ENCODE measurements at regions not wholly inside any gene's neighbourhood (a gene's known extent, or its start where the extent isn't known, plus 50 kb on each side); places are given as distances from the start of the nearest gene placed in this dataset.
"Not testable (repeated sequence)": the region's sequence is repeated elsewhere in the genome, so short reads cannot be mapped to it uniquely, and the experiment has no call there.

GRCh38 chr12:74254784-74255183, 282.9 kb upstream of the ATXN7L3B start:
- Histone ChIP-seq H3K9ac (ENCODE audit: low read depth in 1 of 2, low read length in 2 of 2) (no peak overlapping the region), H3K27me3 (ENCODE audit: control insufficient read depth in 4 of 4, insufficient read depth in 4 of 4, low read length in 3 of 4) (no peaks in the 10 kb centered on the region), H3K4me3 (ENCODE audit: low read depth in 1 of 3, low read length in 3 of 3) (no peak overlapping the region), H3K27ac (ENCODE audit: low read depth in 1 of 2, low read length in 2 of 2) (no peak overlapping the region), H3K36me3 (ENCODE audit: control insufficient read depth in 4 of 4, insufficient read depth in 3 of 4, low read depth in 1 of 4, low read length in 3 of 4) (no peaks in the 10 kb centered on the region), H3K4me1 (ENCODE audit: control insufficient read depth in 4 of 4, insufficient read depth in 4 of 4, low read length in 3 of 4) (no peaks in the 10 kb centered on the region), H3K9me3 (ENCODE audit: control insufficient read depth in 4 of 4, low read length in 3 of 4) (no peaks in the 10 kb centered on the region)
- TF ChIP-seq YY1 (IDR thresholded peaks at IDR 0.05) = no peak
- TF ChIP-seq ZBTB33 (IDR thresholded peaks at IDR 0.05) = no peak
- TF ChIP-seq CTCF (IDR thresholded peaks at IDR 0.05; ENCODE audit: low read depth, low read length, missing input control) = no peak
- no peak for TF ChIP-seq SP1 (IDR thresholded peaks at IDR 0.05)
- TF ChIP-seq JUND (IDR thresholded peaks at IDR 0.05) = no peak
- no peak for TF ChIP-seq RAD21 (IDR thresholded peaks at IDR 0.05)
- no peak for TF ChIP-seq HNF4G (IDR thresholded peaks at IDR 0.05)
- no peak for TF ChIP-seq ATF3 (IDR thresholded peaks at IDR 0.05)
- no peak for TF ChIP-seq HNF4A (conservative IDR thresholded peaks at IDR 0.05)
- TF ChIP-seq FOXA1 (IDR thresholded peaks at IDR 0.05) = no peak
- TF ChIP-seq RXRA (IDR thresholded peaks at IDR 0.05) = no peak
- no peak for DNase-seq (ENCODE audit: low spot score)

- Histone ChIP-seq H3K9me3 (ENCODE audit: control insufficient read depth in 4 of 4, low read length in 3 of 4) (no peaks in the 10 kb centered on the region), H3K36me3 (ENCODE audit: control insufficient read depth in 4 of 4, insufficient read depth in 3 of 4, low read depth in 1 of 4, low read length in 3 of 4) (no peaks in the 10 kb centered on the region), H3K4me1 (ENCODE audit: control insufficient read depth in 4 of 4, insufficient read depth in 4 of 4, low read length in 3 of 4) (no peaks in the 10 kb centered on the region), H3K27me3 (ENCODE audit: control insufficient read depth in 4 of 4, insufficient read depth in 4 of 4, low read length in 3 of 4) (no peaks in the 10 kb centered on the region), H3K9ac (ENCODE audit: low read depth in 1 of 2, low read length in 2 of 2) (no peak overlapping the region), H3K27ac (ENCODE audit: low read depth in 1 of 2, low read length in 2 of 2) (no peak overlapping the region), H3K4me3 (ENCODE audit: low read depth in 1 of 3, low read length in 3 of 3) (no peak overlapping the region)
- 65% methylated on average over 1 of the region's 1 CpG for WGBS
- no peak for TF ChIP-seq TAF1 (conservative IDR thresholded peaks at IDR 0.05)
- DNase-seq (ENCODE audit: low spot score) = no peak
These were observed 278.4 kb upstream of the ATXN7L3B start for GRCh38 chr12:74259199-74259598.

- WGBS = 90% methylated on average over 15 of the region's 15 CpGs
- H3K9ac ChIP-seq (ENCODE audit: low read depth in 1 of 2, low read length in 2 of 2) = no peak overlapping the region
- TF ChIP-seq SP1 (IDR thresholded peaks at IDR 0.05) = no peak
- TF ChIP-seq YY1 (IDR thresholded peaks at IDR 0.05) = no peak
- no peak for TF ChIP-seq HNF4G (IDR thresholded peaks at IDR 0.05)
- no peak for TF ChIP-seq NR2F2 (IDR thresholded peaks at IDR 0.05)
- TF ChIP-seq MAX (IDR thresholded peaks at IDR 0.05) = no peak
- no peak for TF ChIP-seq CTCF (IDR thresholded peaks at IDR 0.05; ENCODE audit: low read depth, low read length, missing input control)
- no peaks in the 10 kb centered on the region for H3K27me3 ChIP-seq (ENCODE audit: control insufficient read depth in 4 of 4, insufficient read depth in 4 of 4, low read length in 3 of 4)
- H3K4me3 ChIP-seq (ENCODE audit: low read depth in 1 of 3, low read length in 3 of 3) = no peak overlapping the region
- H3K4me1 ChIP-seq (ENCODE audit: control insufficient read depth in 4 of 4, insufficient read depth in 4 of 4, low read length in 3 of 4) = no peaks in the 10 kb centered on the region
- no peaks in the 10 kb centered on the region for H3K36me3 ChIP-seq (ENCODE audit: control insufficient read depth in 4 of 4, insufficient read depth in 3 of 4, low read depth in 1 of 4, low read length in 3 of 4)
- no peaks in the 10 kb centered on the region for H3K9me3 ChIP-seq (ENCODE audit: control insufficient read depth in 4 of 4, low read length in 3 of 4)
- no peak for DNase-seq (ENCODE audit: low spot score)
- no peak overlapping the region for H3K27ac ChIP-seq (ENCODE audit: low read depth in 1 of 2, low read length in 2 of 2)
These were observed 272.9 kb upstream of the ATXN7L3B start for GRCh38 chr12:74264692-74265091.

- WGBS = 86% methylated on average over 8 of the region's 8 CpGs
- not testable (repeated sequence) for H3K27me3 ChIP-seq (ENCODE audit: control insufficient read depth in 4 of 4, insufficient read depth in 4 of 4, low read length in 3 of 4); H3K36me3 ChIP-seq (ENCODE audit: control insufficient read depth in 4 of 4, insufficient read depth in 3 of 4, low read depth in 1 of 4, low read length in 3 of 4); DNase-seq (ENCODE audit: low spot score); H3K9me3 ChIP-seq (ENCODE audit: control insufficient read depth in 4 of 4, low read length in 3 of 4); H3K4me1 ChIP-seq (ENCODE audit: control insufficient read depth in 4 of 4, insufficient read depth in 4 of 4, low read length in 3 of 4); H3K9ac ChIP-seq (ENCODE audit: low read depth in 1 of 2, low read length in 2 of 2); H3K4me3 ChIP-seq (ENCODE audit: low read depth in 1 of 3, low read length in 3 of 3); H3K27ac ChIP-seq (ENCODE audit: low read depth in 1 of 2, low read length in 2 of 2)
These were observed 268.3 kb upstream of the ATXN7L3B start for GRCh38 chr12:74269355-74269754.
